Small intestine (tissue), 7 donors: ENCODE measurements at regions not wholly inside any gene's neighbourhood (a gene's known extent, or its start where the extent isn't known, plus 50 kb on each side); places are given as distances from the start of the nearest gene placed in this dataset.

Source experiments
- DNase-seq, 2 donors: peaks; one replicate each; pipeline versions ENCODE4 v3.0.0 to v3.0.0-alpha.2; 2013
- FAIRE-seq: peaks from 2 replicates; lab custom pipeline; 2012; peaks lifted over from hg19 to GRCh38; lab: Jason Lieb, UNC
- H3K27ac ChIP-seq, 3 donors: one replicate each; pipeline ENCODE4 v1.5.1; 2013; ENCODE audit warnings: low read length in 2 of 3, mild to moderate bottlenecking in 2 of 3, control low read depth in 1 of 3, inconsistent platforms in 1 of 3, low read depth in 1 of 3, moderate library complexity in 1 of 3
- H3K27me3 ChIP-seq, 3 donors: one replicate each; pipeline ENCODE4 v1.6.1; 2013; ENCODE audit warnings: low read length in 3 of 3, inconsistent platforms in 1 of 3; ENCODE audit not compliant: control insufficient read depth in 3 of 3, insufficient read depth in 3 of 3
- H3K36me3 ChIP-seq, 3 donors: one replicate each; pipeline ENCODE4 v1.6.1; 2013; ENCODE audit warnings: low read length in 3 of 3, inconsistent platforms in 1 of 3, low read depth in 1 of 3, mild to moderate bottlenecking in 1 of 3, moderate library complexity in 1 of 3; ENCODE audit not compliant: control insufficient read depth in 3 of 3, insufficient read depth in 2 of 3
- H3K4me1 ChIP-seq, 3 donors: one replicate each; pipeline ENCODE4 v1.6.1; 2013; ENCODE audit warnings: low read length in 2 of 3, inconsistent platforms in 1 of 3, low read depth in 1 of 3, mild to moderate bottlenecking in 1 of 3, moderate library complexity in 1 of 3; ENCODE audit not compliant: control insufficient read depth in 3 of 3, insufficient read depth in 2 of 3
- H3K4me3 ChIP-seq, 3 donors: one replicate each; pipeline ENCODE4 v1.5.1; 2013; ENCODE audit warnings: low read length in 3 of 3, control low read depth in 1 of 3, inconsistent platforms in 1 of 3, low read depth in 1 of 3, mild to moderate bottlenecking in 1 of 3, moderate library complexity in 1 of 3
- H3K9me3 ChIP-seq, 2 donors: one replicate each; pipeline ENCODE4 v1.6.1; 2013; ENCODE audit warnings: low read depth in 1 of 2, low read length in 1 of 2; ENCODE audit not compliant: control insufficient read depth in 2 of 2, insufficient read depth in 1 of 2
- WGBS, 3 donors: extraction: QIAGEN DNeasy Blood & Tissue Kit; methylation state at CpG; one replicate each; pipeline ENCODE4 v1.1.7; 2013; 5-methylcytosine and 5-hydroxymethylcytosine counted together
- donor health status: healthy with polysubstance abuse.
- donor health status: control.
- donor health status: control.
- donor health status: Bipolar disorder and iron deficiency.
- donor health status: healthy.

DNA sequence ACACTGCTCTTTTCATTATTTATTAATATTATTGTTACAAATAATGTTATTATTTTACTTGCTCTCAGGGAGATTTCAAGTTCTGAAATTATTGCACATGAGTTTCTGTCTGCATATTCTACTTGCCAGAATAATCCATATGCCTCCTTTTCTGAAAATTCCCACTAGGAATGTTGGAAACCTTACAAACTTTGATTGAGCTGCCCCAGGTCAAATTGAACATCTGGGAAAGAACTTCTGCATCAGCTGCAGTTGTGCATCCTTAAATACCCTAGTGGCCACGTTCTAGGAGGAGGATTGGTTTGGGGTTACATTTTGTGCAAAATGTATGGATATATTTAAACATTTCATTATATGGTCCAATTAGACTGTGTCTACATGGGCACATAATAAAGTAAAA is 1302.7 kb upstream of the PIK3C3 start:
- no peak for DNase-seq
- Histone ChIP-seq H3K27ac (no peak overlapping the region), H3K4me1 (no peaks in the 10 kb centered on the region), H3K36me3 (no peaks in the 10 kb centered on the region), H3K9me3 (no peaks in the 10 kb centered on the region), H3K27me3 (no peaks in the 10 kb centered on the region), H3K4me3 (no peak overlapping the region)
- WGBS, 3 donors: 7 to 48% (median 16%) methylated on average over 1 of the region's 1 CpG
- FAIRE-seq: no peak

DNA sequence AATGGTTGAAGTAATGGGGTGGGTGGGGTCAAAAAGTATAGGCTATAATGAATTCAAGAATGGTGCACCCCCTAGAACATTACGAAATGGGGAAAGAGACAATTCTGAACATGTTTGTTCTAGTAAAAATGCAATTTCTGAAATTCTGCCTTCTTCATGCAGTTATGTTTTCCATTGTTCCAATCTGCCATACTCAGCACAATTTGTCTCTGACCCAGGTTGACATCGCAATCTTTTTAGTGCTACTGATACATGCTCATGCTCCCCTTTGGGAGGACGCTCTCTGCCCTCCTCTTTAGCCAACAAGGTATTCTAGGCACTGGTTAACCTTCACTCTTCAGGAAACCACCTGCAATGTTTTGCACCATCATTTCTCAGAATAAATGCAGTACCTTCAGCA is 1303.9 kb upstream of the PIK3C3 start:
- 86 to 87% (median 86%) methylated on average over 3 of the region's 3 CpGs for WGBS, 3 donors

DNA sequence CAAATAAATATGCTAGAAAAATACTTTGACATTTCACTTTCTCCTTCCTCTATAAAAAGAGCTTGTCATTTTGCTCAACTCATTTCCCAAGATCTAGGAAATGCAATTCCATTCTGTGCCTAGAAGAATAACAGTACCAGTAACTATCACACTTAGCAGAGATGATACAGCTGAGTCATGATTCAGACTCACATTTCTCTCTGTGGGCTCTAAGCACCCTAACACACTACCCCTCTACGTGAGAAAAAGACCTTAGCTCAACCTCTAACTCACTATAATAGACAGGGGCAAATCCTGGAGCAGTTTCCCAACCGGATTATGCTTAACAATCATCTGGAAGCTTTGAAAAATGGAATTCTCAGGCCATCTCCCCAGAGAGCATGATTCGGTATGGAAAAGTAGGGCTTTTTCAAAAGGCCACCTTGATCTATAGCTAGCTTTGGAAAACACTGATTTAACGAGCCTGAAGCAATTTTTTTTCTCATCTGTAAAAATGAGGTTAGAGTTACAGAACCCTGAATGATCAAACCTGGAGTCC is 1312.3 kb upstream of the PIK3C3 start:
- 69 to 74% (median 73%) methylated on average over 4 of the region's 4 CpGs for WGBS, 3 donors
- Histone ChIP-seq H3K4me3 (no peak overlapping the region), H3K9me3 (no peaks in the 10 kb centered on the region), H3K4me1 (no peaks in the 10 kb centered on the region), H3K27ac (no peak overlapping the region), H3K36me3 (no peaks in the 10 kb centered on the region), H3K27me3 (no peaks in the 10 kb centered on the region)
- FAIRE-seq (no peak), DNase-seq (no peak)

More for the DNA sequence above, 1303.9 kb upstream of the PIK3C3 start:
- Histone ChIP-seq H3K4me1 (no peaks in the 10 kb centered on the region), H3K4me3 (no peak overlapping the region), H3K27me3 (no peaks in the 10 kb centered on the region), H3K27ac (no peak overlapping the region), H3K36me3 (no peaks in the 10 kb centered on the region), H3K9me3 (no peaks in the 10 kb centered on the region)
- DNase-seq: no peak
- FAIRE-seq: no peak

DNA sequence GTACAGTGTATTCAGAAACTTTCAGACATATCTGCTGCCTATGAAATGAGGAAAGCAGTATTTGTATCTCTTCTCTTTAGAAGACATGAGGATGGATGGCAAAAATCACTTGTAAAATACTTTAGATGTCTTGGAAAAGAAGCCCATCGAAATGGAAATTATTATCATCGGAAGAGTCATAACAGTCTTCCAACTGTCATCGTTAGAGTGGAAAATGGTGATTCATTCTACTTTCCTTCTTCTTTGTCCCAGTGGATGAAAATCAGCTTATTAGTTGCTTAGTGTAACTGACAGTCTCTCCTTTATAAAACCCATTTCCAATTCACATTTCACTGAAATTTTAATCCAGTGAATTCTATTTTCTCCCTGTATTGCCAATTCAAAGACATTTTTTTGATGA is 1323.7 kb upstream of the PIK3C3 start:
- WGBS, 3 donors: 91 to 94% (median 92%) methylated on average over 3 of the region's 3 CpGs
- peaks cover 0 to 6% of the 10 kb centered on the region in 2 donors for H3K9me3 ChIP-seq
- H3K27ac ChIP-seq: no peak overlapping the region
- no peaks in the 10 kb centered on the region for H3K4me1 ChIP-seq
- H3K4me3 ChIP-seq: no peak overlapping the region
- no peaks in the 10 kb centered on the region for H3K36me3 ChIP-seq
- H3K27me3 ChIP-seq: no peaks in the 10 kb centered on the region
- FAIRE-seq (no peak), DNase-seq (no peak)

DNA sequence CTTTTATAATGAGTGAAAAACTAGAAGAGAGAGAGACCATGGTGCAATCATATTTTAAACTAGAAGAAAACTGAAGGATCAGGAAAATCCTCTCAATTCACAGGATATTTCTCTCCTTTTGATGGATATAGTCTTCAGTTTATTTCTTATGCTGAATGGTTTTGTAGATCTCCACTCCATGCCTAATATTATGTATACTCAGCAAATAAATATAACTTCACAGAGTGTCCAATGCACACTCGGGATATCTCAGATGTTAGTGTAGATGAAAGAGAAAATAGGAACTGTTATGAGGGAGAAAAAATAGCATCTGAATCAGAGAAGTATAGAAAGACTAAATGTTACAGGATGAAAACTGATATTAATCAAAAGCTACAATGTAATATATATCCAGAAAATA is 1324.5 kb upstream of the PIK3C3 start:
- Histone ChIP-seq H3K4me3 (no peak overlapping the region), H3K27me3 (no peaks in the 10 kb centered on the region), H3K4me1 (no peaks in the 10 kb centered on the region), H3K9me3 (peaks cover 0 to 6% of the 10 kb centered on the region in 2 donors), H3K27ac (no peak overlapping the region), H3K36me3 (no peaks in the 10 kb centered on the region)
- DNase-seq: no peak
- no peak for FAIRE-seq
- WGBS, 3 donors: 76 to 87% (median 85%) methylated on average over 1 of the region's 1 CpG

DNA sequence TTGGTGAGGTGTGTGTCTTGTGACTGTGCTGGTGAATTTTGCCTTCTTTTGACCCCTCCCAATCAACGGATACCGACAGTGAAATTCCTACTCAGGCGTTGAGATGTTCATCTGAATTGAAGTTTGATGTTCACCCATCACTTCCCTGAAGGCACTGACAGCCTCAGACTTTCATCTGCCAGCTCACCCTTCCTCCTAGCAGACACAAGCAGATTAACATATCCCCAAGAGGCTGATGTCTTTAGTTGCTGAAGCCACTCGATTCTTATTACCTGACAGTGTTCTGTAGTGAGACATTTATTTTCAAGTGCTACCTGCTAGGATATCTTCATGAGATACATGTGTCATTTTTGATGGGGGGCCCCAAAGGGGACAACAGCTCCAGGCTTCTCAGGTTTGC is 1330.1 kb upstream of the PIK3C3 start:
- H3K27me3 ChIP-seq: no peaks in the 10 kb centered on the region
- no peaks in the 10 kb centered on the region for H3K36me3 ChIP-seq
- WGBS, 3 donors: 83 to 85% (median 84%) methylated on average over 4 of the region's 4 CpGs
- H3K9me3 ChIP-seq: no peaks in the 10 kb centered on the region
- FAIRE-seq: no peak
- no peaks in the 10 kb centered on the region for H3K4me1 ChIP-seq
- no peak overlapping the region for H3K27ac ChIP-seq
- no peak overlapping the region for H3K4me3 ChIP-seq
- DNase-seq: no peak

DNA sequence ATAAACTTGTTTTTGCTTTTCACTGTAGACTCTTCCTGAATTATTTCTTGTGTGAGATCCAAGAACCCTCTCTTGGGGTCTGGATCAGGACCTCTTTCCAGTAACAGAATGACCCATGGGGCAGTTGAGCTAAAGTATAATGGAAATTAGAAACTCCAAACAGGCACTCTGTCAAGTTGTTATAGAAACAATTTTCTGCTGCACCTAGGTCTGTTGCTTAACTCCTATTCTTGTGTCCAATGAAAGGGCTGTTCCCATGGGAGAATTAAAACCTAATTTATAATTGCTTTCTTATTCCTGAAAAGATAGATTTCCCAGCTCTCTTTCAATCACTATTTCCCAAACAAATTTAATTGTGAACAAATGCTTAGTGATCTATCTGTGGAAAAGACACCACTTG is 1341.3 kb upstream of the PIK3C3 start:
- FAIRE-seq: no peak
- no peak overlapping the region for H3K27ac ChIP-seq
- no peaks in the 10 kb centered on the region for H3K36me3 ChIP-seq
- H3K4me1 ChIP-seq: no peaks in the 10 kb centered on the region
- H3K4me3 ChIP-seq: no peak overlapping the region
- H3K9me3 ChIP-seq: no peaks in the 10 kb centered on the region
- no peaks in the 10 kb centered on the region for H3K27me3 ChIP-seq
- DNase-seq: no peak

DNA sequence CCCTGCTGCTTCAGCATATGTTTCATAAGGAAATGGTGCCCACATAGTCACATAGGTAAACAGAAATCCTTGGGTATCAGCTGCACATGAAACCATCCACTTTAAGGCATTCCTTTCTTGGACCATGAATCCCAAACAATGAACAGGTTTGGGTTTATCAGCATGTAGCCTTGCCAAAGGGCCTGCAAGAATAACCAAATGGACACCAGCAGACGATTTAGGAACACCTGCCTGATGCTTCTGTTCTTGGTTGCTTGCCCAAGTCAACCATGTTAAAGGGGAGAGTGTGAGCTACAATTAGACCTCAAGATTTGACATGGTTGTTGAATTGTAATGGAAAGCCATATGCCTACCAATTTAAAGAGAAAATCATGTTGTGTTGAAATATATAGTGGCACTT is 1342.7 kb upstream of the PIK3C3 start:
- no peak for FAIRE-seq

DNA sequence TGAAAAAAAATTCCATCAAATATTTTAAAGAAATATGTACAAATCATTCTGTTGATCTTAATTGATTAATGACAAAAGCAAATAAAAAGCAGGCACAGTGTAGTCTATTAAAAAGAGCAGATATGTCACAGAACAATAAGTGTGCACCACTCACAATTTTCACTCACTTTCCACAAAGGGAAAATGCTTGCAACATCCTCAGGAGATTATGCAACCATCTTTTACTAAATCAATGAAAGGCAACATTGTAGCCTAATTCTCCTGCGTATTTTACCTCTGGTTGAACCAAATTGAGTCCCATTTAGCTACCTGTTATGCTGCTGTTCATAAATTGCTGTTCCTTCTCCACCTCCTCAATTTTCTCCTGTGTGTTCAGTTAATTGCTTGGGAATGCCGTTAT is 1346.8 kb upstream of the PIK3C3 start:
- no peaks in the 10 kb centered on the region for H3K4me1 ChIP-seq
- no peaks in the 10 kb centered on the region for H3K27me3 ChIP-seq
- no peak overlapping the region for H3K4me3 ChIP-seq
- H3K9me3 ChIP-seq: no peaks in the 10 kb centered on the region
- no peak overlapping the region for H3K27ac ChIP-seq
- DNase-seq (no peak), FAIRE-seq (no peak)
- no peaks in the 10 kb centered on the region for H3K36me3 ChIP-seq
- 43 to 71% (median 61%) methylated on average over 2 of the region's 2 CpGs for WGBS, 3 donors

More for the DNA sequence above, 1342.7 kb upstream of the PIK3C3 start:
- DNase-seq: no peak
- Histone ChIP-seq H3K27ac (no peak overlapping the region), H3K27me3 (no peaks in the 10 kb centered on the region), H3K9me3 (no peaks in the 10 kb centered on the region), H3K36me3 (no peaks in the 10 kb centered on the region), H3K4me3 (no peak overlapping the region), H3K4me1 (no peaks in the 10 kb centered on the region)
- 37 to 60% (median 60%) methylated on average over 1 of the region's 1 CpG for WGBS, 3 donors
